Cardiac fibroblast (primary cell): ENCODE measurements at regions not wholly inside any gene's neighbourhood (a gene's known extent, or its start where the extent isn't known, plus 50 kb on each side); places are given as distances from the start of the nearest gene placed in this dataset.

Experiments used
- DNase-seq, 2 donors: peaks; one replicate each; pipeline versions ENCODE4 v3.0.0 to v3.0.0-alpha.2; 2010; ENCODE audit warnings: low read depth in 2 of 2
- H3K4me3 ChIP-seq, 2 donors: replicated peaks in 1 of 2; 1 replicate in 1 of 2; 2 replicates in 1 of 2; pipeline ENCODE4 v1.5.1; 2011; ENCODE audit warnings: low read depth in 2 of 2, low read length in 2 of 2, mild to moderate bottlenecking in 2 of 2, moderate library complexity in 1 of 2
- TF ChIP-seq, protein P1 (sequence below): IDR thresholded peaks from one replicate; pipeline ENCODE4 v1.5.1; 2011; ENCODE audit warnings: low read depth, mild to moderate bottlenecking, low read length, inconsistent platforms

DNA sequence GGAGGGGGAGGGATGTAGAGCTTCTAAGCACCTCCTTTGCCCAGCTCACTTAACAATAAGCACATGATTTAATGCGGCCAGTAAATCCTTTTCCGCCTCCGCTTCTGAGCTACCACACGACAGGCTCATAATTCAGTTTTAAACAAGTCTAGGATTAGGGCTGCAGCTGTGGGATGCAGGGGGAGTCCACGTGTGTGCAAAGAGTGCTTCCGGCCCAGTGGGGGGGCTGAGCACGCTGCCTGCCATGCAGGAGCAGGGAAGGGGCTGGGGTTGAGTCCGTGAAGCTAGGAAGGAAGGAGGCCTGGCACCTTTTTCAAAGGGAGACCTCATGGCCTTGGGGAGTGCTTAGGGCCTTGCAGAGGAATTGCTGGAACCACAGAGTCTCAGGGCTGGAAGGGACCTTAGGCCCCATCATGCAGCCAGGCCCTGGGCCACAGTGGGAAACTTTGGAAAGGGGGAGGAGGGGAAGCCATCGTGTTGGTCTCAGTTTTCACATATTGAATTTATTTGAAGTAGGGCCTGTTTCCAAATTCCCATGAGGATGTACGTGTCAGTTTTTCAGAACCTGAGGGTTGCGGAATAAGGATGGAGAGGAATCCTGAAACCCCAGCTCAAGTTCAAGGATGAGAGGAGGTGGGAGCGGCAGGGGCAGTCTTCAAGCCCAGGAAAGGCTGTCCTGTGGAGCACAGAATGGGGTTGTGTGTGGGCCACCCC is 96.1 kb downstream of the VEGFA start:
- H3K4me3 ChIP-seq, result no peak overlapping the region
- no peak for DNase-seq
- TF ChIP-seq, protein P1, sequence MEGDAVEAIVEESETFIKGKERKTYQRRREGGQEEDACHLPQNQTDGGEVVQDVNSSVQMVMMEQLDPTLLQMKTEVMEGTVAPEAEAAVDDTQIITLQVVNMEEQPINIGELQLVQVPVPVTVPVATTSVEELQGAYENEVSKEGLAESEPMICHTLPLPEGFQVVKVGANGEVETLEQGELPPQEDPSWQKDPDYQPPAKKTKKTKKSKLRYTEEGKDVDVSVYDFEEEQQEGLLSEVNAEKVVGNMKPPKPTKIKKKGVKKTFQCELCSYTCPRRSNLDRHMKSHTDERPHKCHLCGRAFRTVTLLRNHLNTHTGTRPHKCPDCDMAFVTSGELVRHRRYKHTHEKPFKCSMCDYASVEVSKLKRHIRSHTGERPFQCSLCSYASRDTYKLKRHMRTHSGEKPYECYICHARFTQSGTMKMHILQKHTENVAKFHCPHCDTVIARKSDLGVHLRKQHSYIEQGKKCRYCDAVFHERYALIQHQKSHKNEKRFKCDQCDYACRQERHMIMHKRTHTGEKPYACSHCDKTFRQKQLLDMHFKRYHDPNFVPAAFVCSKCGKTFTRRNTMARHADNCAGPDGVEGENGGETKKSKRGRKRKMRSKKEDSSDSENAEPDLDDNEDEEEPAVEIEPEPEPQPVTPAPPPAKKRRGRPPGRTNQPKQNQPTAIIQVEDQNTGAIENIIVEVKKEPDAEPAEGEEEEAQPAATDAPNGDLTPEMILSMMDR, result no peak

DNA sequence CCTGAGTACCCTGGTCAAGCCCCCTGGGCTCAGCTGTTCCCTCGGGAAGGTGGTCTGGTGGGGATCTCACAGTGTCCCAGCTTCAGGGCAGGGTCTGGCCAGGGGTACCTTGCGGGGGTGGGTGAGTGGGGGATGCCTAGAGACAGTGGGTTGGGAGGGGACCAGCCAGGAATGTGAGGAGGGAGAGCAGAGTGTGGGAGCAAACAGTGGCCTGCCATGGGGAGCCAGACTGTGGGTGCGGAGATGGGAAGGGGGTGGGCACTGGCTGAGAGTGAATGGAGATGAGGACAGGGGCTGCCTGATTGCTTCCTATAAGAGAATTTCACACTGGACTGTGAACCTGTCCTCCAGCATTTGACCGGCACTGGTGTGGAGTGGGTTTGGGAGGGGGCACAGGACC is 95.1 kb downstream of the VEGFA start:
- TF ChIP-seq, protein P1, result no peak
- H3K4me3 ChIP-seq, result no peak overlapping the region
- DNase-seq, result no peak

DNA sequence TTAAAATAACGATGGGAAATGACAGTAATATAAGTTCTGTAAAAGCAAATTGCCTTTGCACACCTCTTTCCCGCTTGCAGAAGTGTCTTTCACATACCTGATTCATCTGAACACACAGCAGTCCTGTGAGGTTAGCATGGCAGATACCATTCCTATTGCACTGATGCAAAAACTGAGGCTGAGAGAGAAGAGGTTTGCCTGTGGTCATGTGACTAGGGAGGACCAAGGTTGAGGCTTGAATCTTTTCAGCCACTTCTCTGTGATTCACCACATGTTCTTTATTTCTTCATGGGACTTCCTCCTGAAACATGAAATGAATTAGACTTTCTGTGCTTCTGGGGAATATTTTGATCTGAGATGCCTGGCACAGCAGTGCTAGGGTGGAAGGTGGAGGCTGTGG is 92.9 kb downstream of the VEGFA start:
- DNase-seq, result no peak
- TF ChIP-seq, protein P1, result no peak
- H3K4me3 ChIP-seq, result no peak overlapping the region

DNA sequence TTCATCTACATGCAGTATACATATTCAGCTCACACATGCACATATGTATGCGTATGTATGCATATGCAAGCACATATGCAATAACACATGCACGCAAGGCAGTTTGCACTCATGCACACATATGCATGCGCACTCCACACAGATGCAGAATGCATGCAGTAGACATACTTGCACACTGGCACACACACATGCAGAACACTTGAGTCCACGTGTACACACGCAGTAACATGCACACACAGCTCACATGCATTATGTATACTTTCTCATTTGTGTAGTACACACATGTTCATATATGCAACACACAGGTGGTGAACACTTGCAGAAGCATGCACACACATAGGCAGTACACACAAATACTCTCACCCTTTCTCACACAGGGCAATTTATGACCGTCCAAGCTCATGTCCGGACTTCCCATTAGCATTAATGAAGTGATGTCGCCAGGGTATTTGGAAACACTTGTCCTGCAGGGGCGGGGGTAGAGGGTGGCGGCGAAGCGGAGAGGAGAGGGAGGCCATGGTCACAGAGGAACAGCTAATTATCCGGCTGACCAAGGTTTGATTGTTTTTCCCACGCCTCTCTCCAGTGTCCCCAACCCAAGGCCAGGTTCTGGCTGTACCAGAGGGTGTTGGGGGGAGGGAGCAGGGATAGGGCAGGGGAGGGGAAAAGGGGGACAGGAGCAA is 91.3 kb downstream of the VEGFA start:
- DNase-seq, result no peak
- H3K4me3 ChIP-seq, result no peak overlapping the region
- TF ChIP-seq, protein P1, result no peak

DNA sequence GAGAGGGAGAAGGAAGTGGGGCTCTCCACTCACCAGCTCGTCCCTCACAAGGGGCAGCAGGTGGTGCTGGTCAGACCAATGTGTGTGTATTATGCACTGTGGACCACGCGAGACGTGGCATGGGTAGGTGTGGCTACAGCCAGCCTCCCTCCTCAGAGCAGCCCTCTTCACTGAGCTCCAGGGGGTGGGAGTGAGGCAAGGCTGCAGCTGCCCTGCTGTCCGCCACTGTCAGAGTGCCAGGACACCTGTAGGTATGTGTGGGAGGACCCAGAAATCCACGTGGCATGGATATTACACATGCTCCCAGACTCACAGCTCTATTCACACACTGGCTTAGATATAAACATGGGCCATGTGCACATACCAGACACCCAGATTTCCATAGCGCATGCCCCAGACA is 90.3 kb downstream of the VEGFA start:
- no peak overlapping the region for H3K4me3 ChIP-seq
- no peak for DNase-seq
- TF ChIP-seq, protein P1, result no peak

DNA sequence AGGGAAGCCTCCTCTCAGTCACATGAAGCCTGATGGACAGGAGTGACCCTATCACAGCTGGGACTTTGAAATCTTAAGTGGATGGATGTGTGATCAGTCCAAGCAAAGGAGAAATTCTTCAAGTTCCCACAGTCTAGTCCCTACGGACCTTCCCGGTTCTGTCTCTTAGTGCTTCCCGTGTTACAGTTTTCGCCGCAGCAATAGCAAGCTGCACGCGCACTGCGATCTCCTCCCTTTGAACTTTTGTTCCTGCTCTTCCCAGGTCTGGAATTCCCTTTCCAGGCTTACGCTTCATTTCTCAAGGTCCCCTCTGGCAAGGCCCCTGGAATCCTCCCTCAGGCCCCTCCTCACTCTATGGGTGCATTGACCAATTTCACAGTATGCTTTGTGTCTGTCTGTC is 89.2 kb downstream of the VEGFA start:
- DNase-seq, result no peak
- H3K4me3 ChIP-seq, result no peak overlapping the region
- TF ChIP-seq, protein P1, result no peak
